ENCODE measurements at regions not wholly inside any gene's neighbourhood (a gene's known extent, or its start where the extent isn't known, plus 50 kb on each side); places are given as distances from the start of the nearest gene placed in this dataset.
A peak's percentile ranks its signal among the peaks of the same experiment; 100 is the strongest.

DNA sequence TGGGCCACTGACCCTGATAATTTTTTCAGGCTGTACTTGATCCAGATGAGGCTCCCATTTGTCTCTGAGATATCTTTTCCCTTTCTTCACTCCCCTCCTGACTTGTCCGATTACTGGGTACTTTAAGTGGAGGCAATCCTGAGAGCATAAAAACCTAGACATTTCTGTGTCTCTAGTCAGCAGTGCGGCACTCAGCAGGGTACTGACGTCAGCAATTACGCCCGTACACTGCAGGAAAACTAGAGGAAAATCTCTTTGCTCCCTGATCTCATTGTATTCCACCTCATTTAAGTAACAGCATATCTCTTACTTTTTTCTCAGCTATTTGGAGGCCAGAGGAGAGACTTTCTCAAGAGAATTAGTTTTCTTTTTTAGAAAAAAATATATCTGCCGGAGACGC lies 315.5 kb upstream of the OR4E1 start:
- Histone ChIP-seq H3K4me1 (no peaks in the 10 kb centered on the region), H3K36me3 (no peaks in the 10 kb centered on the region), H3K27me3 (no peaks in the 10 kb centered on the region), H3K27ac (no peak overlapping the region), H3K9me3 (no peaks in the 10 kb centered on the region), H3K4me3 (no peak overlapping the region)
- no peak for TF ChIP-seq EP300 (IDR thresholded peaks at IDR 0.05; ENCODE audit: low read depth)
- TF ChIP-seq, protein P1, sequence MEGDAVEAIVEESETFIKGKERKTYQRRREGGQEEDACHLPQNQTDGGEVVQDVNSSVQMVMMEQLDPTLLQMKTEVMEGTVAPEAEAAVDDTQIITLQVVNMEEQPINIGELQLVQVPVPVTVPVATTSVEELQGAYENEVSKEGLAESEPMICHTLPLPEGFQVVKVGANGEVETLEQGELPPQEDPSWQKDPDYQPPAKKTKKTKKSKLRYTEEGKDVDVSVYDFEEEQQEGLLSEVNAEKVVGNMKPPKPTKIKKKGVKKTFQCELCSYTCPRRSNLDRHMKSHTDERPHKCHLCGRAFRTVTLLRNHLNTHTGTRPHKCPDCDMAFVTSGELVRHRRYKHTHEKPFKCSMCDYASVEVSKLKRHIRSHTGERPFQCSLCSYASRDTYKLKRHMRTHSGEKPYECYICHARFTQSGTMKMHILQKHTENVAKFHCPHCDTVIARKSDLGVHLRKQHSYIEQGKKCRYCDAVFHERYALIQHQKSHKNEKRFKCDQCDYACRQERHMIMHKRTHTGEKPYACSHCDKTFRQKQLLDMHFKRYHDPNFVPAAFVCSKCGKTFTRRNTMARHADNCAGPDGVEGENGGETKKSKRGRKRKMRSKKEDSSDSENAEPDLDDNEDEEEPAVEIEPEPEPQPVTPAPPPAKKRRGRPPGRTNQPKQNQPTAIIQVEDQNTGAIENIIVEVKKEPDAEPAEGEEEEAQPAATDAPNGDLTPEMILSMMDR (IDR thresholded peaks at IDR 0.05), result no peak
- no peak for TF ChIP-seq POLR2A (IDR thresholded peaks at IDR 0.05)
- no peak for TF ChIP-seq POLR2AphosphoS5 (IDR thresholded peaks at IDR 0.05)
- WGBS, 2 donors (ENCODE audit: low coverage in 1 of 2), result 77 to 91% methylated on average over 7 of the region's 7 CpGs
- intact Hi-C loops (cut with DNase I; ENCODE audit: low total_unique reads) (no loop called here), in situ Hi-C loops (cut with MboI; ENCODE audit: low pct_ligation_motif_present in 1 of 4, low pct_unique_long_range_greater_than_20kb in 1 of 4, low sequenced_read_pairs in 3 of 4) (no loop called here)
- no peak for DNase-seq

DNA sequence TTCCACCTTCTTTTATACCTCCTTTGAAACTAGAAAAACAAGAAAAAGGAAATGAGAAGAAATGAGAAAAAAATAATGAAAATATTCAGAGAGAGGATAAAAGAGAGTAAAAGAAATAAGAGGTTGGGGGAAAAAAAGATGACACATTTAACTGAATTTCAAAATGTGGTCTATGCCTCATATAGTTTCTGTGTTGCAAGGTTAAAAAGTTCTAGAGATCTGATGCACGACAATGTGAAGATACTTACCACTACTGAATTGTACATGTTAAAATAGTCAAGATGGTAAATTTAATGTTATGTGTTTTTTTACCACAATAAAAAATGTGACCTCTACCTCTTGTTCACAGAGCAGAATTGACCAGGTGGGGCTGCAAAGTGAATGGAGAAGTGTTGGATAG lies 314.8 kb upstream of the OR4E1 start:
- Histone ChIP-seq H3K4me3 (no peak overlapping the region), H3K36me3 (no peaks in the 10 kb centered on the region), H3K27me3 (no peaks in the 10 kb centered on the region), H3K9me3 (no peaks in the 10 kb centered on the region), H3K4me1 (no peaks in the 10 kb centered on the region), H3K27ac (no peak overlapping the region)
- intact Hi-C loops (cut with DNase I; ENCODE audit: low total_unique reads) (no loop called here), in situ Hi-C loops (cut with MboI; ENCODE audit: low pct_ligation_motif_present in 1 of 4, low pct_unique_long_range_greater_than_20kb in 1 of 4, low sequenced_read_pairs in 3 of 4) (no loop called here)
- 85 to 100% methylated on average over 1 of the region's 1 CpG for WGBS, 2 donors (ENCODE audit: low coverage in 1 of 2)
- DNase-seq, result no peak
- TF ChIP-seq POLR2A (IDR thresholded peaks at IDR 0.05) (no peak), POLR2AphosphoS5 (IDR thresholded peaks at IDR 0.05) (no peak)

DNA sequence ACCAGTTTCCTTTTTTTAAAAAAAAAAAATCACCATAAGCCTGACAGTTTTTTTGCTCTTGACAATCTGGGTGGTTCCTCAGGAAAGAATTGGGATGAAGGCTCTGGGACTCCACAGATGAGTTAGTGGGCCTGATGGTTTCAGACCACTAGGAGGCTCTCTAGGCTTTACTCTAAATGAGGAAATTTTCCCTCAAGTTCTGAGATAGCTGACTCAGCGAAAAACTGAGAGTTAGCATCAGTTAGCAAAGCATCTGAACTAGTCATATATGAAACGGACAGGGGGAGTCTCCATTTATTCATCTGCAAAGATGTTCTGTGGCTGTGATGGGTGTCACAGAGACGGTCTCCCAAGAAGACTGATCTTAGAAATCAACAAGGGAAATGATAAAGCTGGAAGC lies 314.3 kb upstream of the OR4E1 start:
- no peaks in the 10 kb centered on the region for H3K27me3 ChIP-seq
- TF ChIP-seq, protein P1 (IDR thresholded peaks at IDR 0.05), result peak in 1 of 5 experiments; percentile 22
- TF ChIP-seq EP300 (IDR thresholded peaks at IDR 0.05; ENCODE audit: low read depth), result no peak
- H3K9me3 ChIP-seq, result no peaks in the 10 kb centered on the region
- intact Hi-C loops (cut with DNase I; ENCODE audit: low total_unique reads) (no loop called here), in situ Hi-C loops (cut with MboI; ENCODE audit: low pct_ligation_motif_present in 1 of 4, low pct_unique_long_range_greater_than_20kb in 1 of 4, low sequenced_read_pairs in 3 of 4) (no loop called here)
- WGBS, 2 donors (ENCODE audit: low coverage in 1 of 2), result 21 to 42% methylated on average over 3 of the region's 3 CpGs
- H3K36me3 ChIP-seq, result no peaks in the 10 kb centered on the region
- no peak overlapping the region for H3K4me3 ChIP-seq
- no peak for DNase-seq
- H3K4me1 ChIP-seq, result no peaks in the 10 kb centered on the region
- H3K27ac ChIP-seq, result no peak overlapping the region

DNA sequence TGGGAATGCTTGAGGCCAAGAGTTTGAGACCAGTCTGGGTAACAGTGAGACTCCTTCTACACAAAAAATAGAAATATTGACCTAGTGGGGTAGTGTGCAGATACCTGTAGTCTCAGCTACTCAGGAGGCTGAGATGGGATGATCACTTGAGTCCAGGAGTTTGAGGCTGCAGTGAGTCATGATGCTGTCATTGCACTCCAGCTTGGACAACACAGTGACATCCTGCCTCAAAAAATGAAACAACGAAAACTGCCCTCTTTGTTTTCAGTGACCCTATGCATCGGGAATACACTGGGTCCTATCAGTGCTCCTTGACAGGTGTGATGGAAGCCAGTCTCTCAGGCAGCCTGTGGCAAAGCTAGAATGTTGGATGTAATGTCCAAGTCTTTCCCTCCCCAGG lies 311.5 kb upstream of the OR4E1 start:
- DNase-seq, result no peak
- TF ChIP-seq POLR2AphosphoS5 (IDR thresholded peaks at IDR 0.05) (no peak), POLR2A (IDR thresholded peaks at IDR 0.05) (no peak), EP300 (IDR thresholded peaks at IDR 0.05; ENCODE audit: low read depth) (no peak)
- TF ChIP-seq, protein P1 (IDR thresholded peaks at IDR 0.05), result no peak
- in situ Hi-C loops (cut with MboI; ENCODE audit: low pct_ligation_motif_present in 1 of 4, low pct_unique_long_range_greater_than_20kb in 1 of 4, low sequenced_read_pairs in 3 of 4), result no loop called here
- Histone ChIP-seq H3K36me3 (no peaks in the 10 kb centered on the region), H3K27ac (no peak overlapping the region), H3K9me3 (no peaks in the 10 kb centered on the region), H3K4me3 (no peak overlapping the region), H3K27me3 (no peaks in the 10 kb centered on the region), H3K4me1 (no peaks in the 10 kb centered on the region)
- intact Hi-C loops (cut with DNase I; ENCODE audit: low total_unique reads), result no loop called here
- 55% methylated on average over 2 of the region's 2 CpGs; no CpG with 5 or more reads in 1 of the 2 donors for WGBS, 2 donors (ENCODE audit: low coverage in 1 of 2)

DNA sequence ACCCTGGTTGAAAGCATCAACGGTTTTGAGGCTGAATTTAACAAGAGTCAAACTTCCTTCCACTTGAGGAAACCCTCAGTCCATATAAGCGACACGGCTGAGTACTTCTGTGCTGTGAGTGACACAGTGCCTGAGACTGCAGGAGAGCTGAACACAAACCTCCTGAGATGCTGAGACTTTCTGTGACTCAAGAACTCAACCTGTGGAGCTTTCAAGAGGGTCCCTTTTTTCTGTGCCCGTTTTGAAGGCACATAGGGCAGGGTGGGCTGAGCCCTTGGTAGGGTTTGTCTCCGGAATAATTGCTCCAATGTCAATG lies 305.3 kb upstream of the OR4E1 start:
- H3K27ac ChIP-seq, result no peak overlapping the region
- H3K4me3 ChIP-seq, result no peak overlapping the region
- TF ChIP-seq POLR2AphosphoS5 (IDR thresholded peaks at IDR 0.05), result no peak
- no peak for TF ChIP-seq POLR2A (IDR thresholded peaks at IDR 0.05)
- TF ChIP-seq EP300 (IDR thresholded peaks at IDR 0.05; ENCODE audit: low read depth), result no peak
- 73% methylated on average over 5 of the region's 5 CpGs; no CpG with 5 or more reads in 1 of the 2 donors for WGBS, 2 donors (ENCODE audit: low coverage in 1 of 2)
- DNase-seq, result no peak
- intact Hi-C loops (cut with DNase I; ENCODE audit: low total_unique reads) (no loop called here), in situ Hi-C loops (cut with MboI; ENCODE audit: low pct_ligation_motif_present in 1 of 4, low pct_unique_long_range_greater_than_20kb in 1 of 4, low sequenced_read_pairs in 3 of 4) (no loop called here)
- no peaks in the 10 kb centered on the region for H3K4me1 ChIP-seq
- H3K9me3 ChIP-seq, result no peaks in the 10 kb centered on the region
- peaks cover 3% of the 10 kb centered on the region for H3K27me3 ChIP-seq
- H3K36me3 ChIP-seq, result no peaks in the 10 kb centered on the region
